ENCODE measurements at regions not wholly inside any gene's neighbourhood (a gene's known extent, or its start where the extent isn't known, plus 50 kb on each side); places are given as distances from the start of the nearest gene placed in this dataset.

DNA sequence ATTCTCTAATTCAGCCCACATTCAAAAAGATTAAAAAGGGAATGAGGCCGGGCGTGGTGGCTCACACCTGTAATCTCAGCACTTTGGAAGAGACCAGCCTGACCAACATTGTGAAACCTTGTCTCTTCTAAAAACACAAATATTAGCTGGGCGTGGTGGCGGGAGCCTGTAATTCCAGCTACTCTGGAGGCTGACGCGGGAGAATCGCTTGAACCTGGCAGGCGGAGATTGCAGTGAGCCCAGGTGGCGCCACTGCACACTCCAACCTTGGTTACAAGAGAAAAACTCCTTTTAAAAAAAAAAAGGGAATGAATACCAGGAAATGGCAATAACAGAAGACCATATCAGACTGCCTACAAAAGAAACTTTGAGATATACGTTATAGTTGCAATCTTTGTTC, 1244.5 kb downstream of the PCDH9 start:
- DNase-seq: no peak
- WGBS, 2 donors: 88 to 89% methylated on average over 10 of the region's 10 CpGs
- Histone ChIP-seq H3K27me3 (no peaks in the 10 kb centered on the region), H3K9me3 (no peaks in the 10 kb centered on the region), H3K4me3 (no peak overlapping the region), H3K36me3 (no peaks in the 10 kb centered on the region), H3K4me1 (no peaks in the 10 kb centered on the region), H3K27ac (no peak overlapping the region)
- intact Hi-C loops (cut with DNase I): no loop called here
- no peak for TF ChIP-seq POLR2A (IDR thresholded peaks at IDR 0.05)
- TF ChIP-seq, protein P1, sequence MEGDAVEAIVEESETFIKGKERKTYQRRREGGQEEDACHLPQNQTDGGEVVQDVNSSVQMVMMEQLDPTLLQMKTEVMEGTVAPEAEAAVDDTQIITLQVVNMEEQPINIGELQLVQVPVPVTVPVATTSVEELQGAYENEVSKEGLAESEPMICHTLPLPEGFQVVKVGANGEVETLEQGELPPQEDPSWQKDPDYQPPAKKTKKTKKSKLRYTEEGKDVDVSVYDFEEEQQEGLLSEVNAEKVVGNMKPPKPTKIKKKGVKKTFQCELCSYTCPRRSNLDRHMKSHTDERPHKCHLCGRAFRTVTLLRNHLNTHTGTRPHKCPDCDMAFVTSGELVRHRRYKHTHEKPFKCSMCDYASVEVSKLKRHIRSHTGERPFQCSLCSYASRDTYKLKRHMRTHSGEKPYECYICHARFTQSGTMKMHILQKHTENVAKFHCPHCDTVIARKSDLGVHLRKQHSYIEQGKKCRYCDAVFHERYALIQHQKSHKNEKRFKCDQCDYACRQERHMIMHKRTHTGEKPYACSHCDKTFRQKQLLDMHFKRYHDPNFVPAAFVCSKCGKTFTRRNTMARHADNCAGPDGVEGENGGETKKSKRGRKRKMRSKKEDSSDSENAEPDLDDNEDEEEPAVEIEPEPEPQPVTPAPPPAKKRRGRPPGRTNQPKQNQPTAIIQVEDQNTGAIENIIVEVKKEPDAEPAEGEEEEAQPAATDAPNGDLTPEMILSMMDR (IDR thresholded peaks at IDR 0.05): no peak

GRCh38 chr13:65977525-65977924, 1252.6 kb downstream of the PCDH9 start:
- no peaks in the 10 kb centered on the region for H3K27me3 ChIP-seq
- intact Hi-C loops (cut with DNase I): no loop called here
- WGBS, 2 donors: 17 to 22% methylated on average over 1 of the region's 1 CpG
- peaks cover 0 to 7% (median 4%) of the 10 kb centered on the region in 3 donors for H3K9me3 ChIP-seq
- H3K36me3 ChIP-seq: no peaks in the 10 kb centered on the region
- H3K27ac ChIP-seq: no peak overlapping the region
- H3K4me1 ChIP-seq: no peaks in the 10 kb centered on the region
- no peak for DNase-seq
- TF ChIP-seq, protein P1 (IDR thresholded peaks at IDR 0.05): no peak
- no peak for TF ChIP-seq POLR2A (IDR thresholded peaks at IDR 0.05)
- no peak overlapping the region for H3K4me3 ChIP-seq

DNA sequence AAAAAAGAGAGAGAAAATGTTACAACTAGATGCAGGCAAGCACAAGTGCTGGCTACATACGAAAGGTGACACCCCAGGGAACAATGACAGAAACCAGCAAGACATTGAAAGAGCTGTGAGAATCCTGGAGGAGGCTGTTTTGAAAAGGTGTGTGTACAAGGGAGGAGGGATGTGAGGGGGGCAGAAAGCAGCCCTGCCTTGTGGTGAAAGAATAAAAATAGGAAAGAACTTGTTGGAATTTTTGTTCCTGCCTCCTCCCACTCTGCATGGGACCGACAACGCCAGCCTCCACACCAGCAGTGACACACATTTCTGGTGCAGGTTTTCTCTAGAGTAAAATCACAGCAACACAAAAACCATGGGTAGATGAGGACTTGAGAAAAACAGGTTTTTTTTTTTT, 1258.6 kb downstream of the PCDH9 start:
- no peaks in the 10 kb centered on the region for H3K9me3 ChIP-seq
- intact Hi-C loops (cut with DNase I): no loop called here
- WGBS, 2 donors: 57 to 73% methylated on average over 3 of the region's 3 CpGs
- H3K27ac ChIP-seq: no peak overlapping the region
- no peak for DNase-seq
- no peak overlapping the region for H3K4me3 ChIP-seq
- H3K36me3 ChIP-seq: no peaks in the 10 kb centered on the region
- no peaks in the 10 kb centered on the region for H3K27me3 ChIP-seq
- TF ChIP-seq POLR2A (IDR thresholded peaks at IDR 0.05): no peak
- TF ChIP-seq, protein P1 (IDR thresholded peaks at IDR 0.05): no peak
- H3K4me1 ChIP-seq: no peaks in the 10 kb centered on the region

- H3K4me1 ChIP-seq: no peaks in the 10 kb centered on the region
- intact Hi-C loops (cut with DNase I): no loop called here
- 56 to 65% methylated on average over 3 of the region's 3 CpGs for WGBS, 2 donors
- H3K4me3 ChIP-seq: no peak overlapping the region
- H3K36me3 ChIP-seq: no peaks in the 10 kb centered on the region
- no peak overlapping the region for H3K27ac ChIP-seq
- no peak for DNase-seq
- H3K9me3 ChIP-seq: no peaks in the 10 kb centered on the region
- H3K27me3 ChIP-seq: no peaks in the 10 kb centered on the region
- TF ChIP-seq, protein P1 (IDR thresholded peaks at IDR 0.05): no peak
- TF ChIP-seq POLR2A (IDR thresholded peaks at IDR 0.05): no peak
These were observed 1263.1 kb downstream of the PCDH9 start for GRCh38 chr13:65966991-65967451.

DNA sequence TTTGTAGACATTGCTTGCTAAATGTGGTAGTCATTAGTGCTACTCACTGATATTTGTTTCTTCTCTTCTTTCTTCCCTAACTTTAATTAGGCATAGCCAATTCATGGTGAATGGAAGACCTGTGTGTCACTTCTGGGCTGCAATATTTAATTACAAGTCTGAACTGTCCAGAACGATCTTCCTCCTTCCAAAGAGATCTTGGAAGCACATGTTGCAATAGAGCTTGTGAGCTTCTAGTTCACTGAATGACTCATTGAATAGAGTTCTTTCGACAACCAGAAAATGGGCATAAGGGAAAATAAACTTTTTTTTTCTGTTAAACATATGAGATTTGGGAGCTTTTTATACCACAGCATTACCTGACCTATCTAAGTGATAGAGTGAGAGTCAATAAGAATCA, 1264.6 kb downstream of the PCDH9 start:
- Histone ChIP-seq H3K4me3 (no peak overlapping the region), H3K9me3 (no peaks in the 10 kb centered on the region), H3K27ac (no peak overlapping the region), H3K36me3 (no peaks in the 10 kb centered on the region), H3K27me3 (no peaks in the 10 kb centered on the region), H3K4me1 (no peaks in the 10 kb centered on the region)
- TF ChIP-seq, protein P1 (IDR thresholded peaks at IDR 0.05): no peak
- no peak for TF ChIP-seq POLR2A (IDR thresholded peaks at IDR 0.05)
- DNase-seq: no peak
- intact Hi-C loops (cut with DNase I): no loop called here
- WGBS, 2 donors: 44 to 76% methylated on average over 2 of the region's 2 CpGs
